Activated T-helper 17 cell treated with anti-CD3 and anti-CD28 coated beads, Interleukin-2, amount 50 U/mL, for 72 hours (primary cell): ENCODE measurements at regions not wholly inside any gene's neighbourhood (a gene's known extent, or its start where the extent isn't known, plus 50 kb on each side); places are given as distances from the start of the nearest gene placed in this dataset.
"Not testable (repeated sequence)": the region's sequence is repeated elsewhere in the genome, so short reads cannot be mapped to it uniquely, and the experiment has no call there.

Experiments
- ATAC-seq: fragments of 150-1000 bp; cut with Tn5 transposase; replicated peaks from 2 replicates; pipeline ENCODE4 v1.10.0; 2021; ENCODE audit warnings: mild to moderate bottlenecking, moderate library complexity
- H3K27ac Mint-ChIP-seq: one replicate; pipeline ENCODE4 v1.8.0; 2022; ENCODE audit warnings: mixed read lengths
- H3K27me3 Mint-ChIP-seq: one replicate; pipeline ENCODE4 v1.8.0; 2022; ENCODE audit warnings: mixed read lengths
- H3K36me3 Mint-ChIP-seq: one replicate; pipeline ENCODE4 v1.8.0; 2022; ENCODE audit warnings: low read depth, mild to moderate bottlenecking, mixed read lengths
- H3K4me1 Mint-ChIP-seq: one replicate; pipeline ENCODE4 v1.8.0; 2022; ENCODE audit warnings: mixed read lengths
- H3K4me3 Mint-ChIP-seq: one replicate; pipeline ENCODE4 v1.8.0; 2022; ENCODE audit warnings: mild to moderate bottlenecking, mixed read lengths
- H3K9me3 Mint-ChIP-seq: one replicate; pipeline ENCODE4 v1.8.0; 2022; ENCODE audit warnings: mixed read lengths

- Mint-ChIP-seq H3K27ac (no peak overlapping the region), H3K27me3 (peaks cover 8% of the 10 kb centered on the region), H3K36me3 (no peaks in the 10 kb centered on the region), H3K4me1 (no peaks in the 10 kb centered on the region), H3K4me3 (no peak overlapping the region), H3K9me3 (no peaks in the 10 kb centered on the region)
- no peak for ATAC-seq
Measured at GRCh38 chr2:58334414-58334813, 93.3 kb upstream of the FANCL start.

- not testable (repeated sequence) for H3K4me3 Mint-ChIP-seq, H3K9me3 Mint-ChIP-seq, H3K36me3 Mint-ChIP-seq, ATAC-seq, H3K4me1 Mint-ChIP-seq, H3K27ac Mint-ChIP-seq
- H3K27me3 Mint-ChIP-seq: peaks cover 15% of the 10 kb centered on the region
Measured at GRCh38 chr2:58325296-58325895, 84.3 kb upstream of the FANCL start.

- no peak for ATAC-seq
- H3K9me3 Mint-ChIP-seq: no peaks in the 10 kb centered on the region
- H3K27ac Mint-ChIP-seq: no peak overlapping the region
- no peaks in the 10 kb centered on the region for H3K36me3 Mint-ChIP-seq
- H3K4me3 Mint-ChIP-seq: no peak overlapping the region
- H3K4me1 Mint-ChIP-seq: no peaks in the 10 kb centered on the region
- peaks cover 16% of the 10 kb centered on the region for H3K27me3 Mint-ChIP-seq
Measured at GRCh38 chr2:58319481-58319880, 78.4 kb upstream of the FANCL start.

- H3K27me3 Mint-ChIP-seq: peaks cover 12% of the 10 kb centered on the region
- not testable (repeated sequence) for H3K36me3 Mint-ChIP-seq, ATAC-seq, H3K9me3 Mint-ChIP-seq, H3K4me3 Mint-ChIP-seq, H3K27ac Mint-ChIP-seq, H3K4me1 Mint-ChIP-seq
Measured at GRCh38 chr2:58318949-58319348, 77.8 kb upstream of the FANCL start.

- H3K4me3 Mint-ChIP-seq: no peak overlapping the region
- H3K9me3 Mint-ChIP-seq: no peaks in the 10 kb centered on the region
- H3K4me1 Mint-ChIP-seq: no peaks in the 10 kb centered on the region
- ATAC-seq: no peak
- no peak overlapping the region for H3K27ac Mint-ChIP-seq
- no peaks in the 10 kb centered on the region for H3K36me3 Mint-ChIP-seq
- peaks cover 11% of the 10 kb centered on the region for H3K27me3 Mint-ChIP-seq
Measured at GRCh38 chr2:58313926-58314325, 72.8 kb upstream of the FANCL start.

- no peaks in the 10 kb centered on the region for H3K36me3 Mint-ChIP-seq
- no peaks in the 10 kb centered on the region for H3K9me3 Mint-ChIP-seq
- ATAC-seq: no peak
- H3K4me1 Mint-ChIP-seq: no peaks in the 10 kb centered on the region
- H3K27ac Mint-ChIP-seq: no peak overlapping the region
- no peak overlapping the region for H3K4me3 Mint-ChIP-seq
- peaks cover 12% of the 10 kb centered on the region for H3K27me3 Mint-ChIP-seq
Measured at GRCh38 chr2:58308435-58308834, 67.3 kb upstream of the FANCL start.

- ATAC-seq: no peak
- Mint-ChIP-seq H3K4me1 (no peaks in the 10 kb centered on the region), H3K27me3 (peaks cover 16% of the 10 kb centered on the region), H3K27ac (no peak overlapping the region), H3K4me3 (no peak overlapping the region), H3K36me3 (no peaks in the 10 kb centered on the region), H3K9me3 (no peaks in the 10 kb centered on the region)
Measured at GRCh38 chr2:58304843-58305242, 63.7 kb upstream of the FANCL start.

- ATAC-seq: no peak
- Mint-ChIP-seq H3K27me3 (peaks cover 9% of the 10 kb centered on the region), H3K27ac (no peak overlapping the region), H3K4me1 (no peaks in the 10 kb centered on the region), H3K36me3 (no peaks in the 10 kb centered on the region), H3K9me3 (no peaks in the 10 kb centered on the region), H3K4me3 (no peak overlapping the region)
Measured at GRCh38 chr2:58299123-58299522, 58.0 kb upstream of the FANCL start.

GRCh38 chr2:58293056-58293455 lies 51.9 kb upstream of the FANCL start:
- Mint-ChIP-seq H3K27me3 (peaks cover 20% of the 10 kb centered on the region), H3K9me3 (no peaks in the 10 kb centered on the region), H3K4me1 (no peaks in the 10 kb centered on the region), H3K4me3 (no peak overlapping the region), H3K36me3 (no peaks in the 10 kb centered on the region), H3K27ac (no peak overlapping the region)
- no peak for ATAC-seq

- no peak overlapping the region for H3K4me3 Mint-ChIP-seq
- H3K27me3 Mint-ChIP-seq: peaks cover 18% of the 10 kb centered on the region
- no peak for ATAC-seq
- H3K36me3 Mint-ChIP-seq: no peaks in the 10 kb centered on the region
- H3K27ac Mint-ChIP-seq: no peak overlapping the region
- no peaks in the 10 kb centered on the region for H3K9me3 Mint-ChIP-seq
- no peaks in the 10 kb centered on the region for H3K4me1 Mint-ChIP-seq
Measured at GRCh38 chr2:58291726-58292438, 50.8 kb upstream of the FANCL start.
